ENCODE measurements at regions not wholly inside any gene's neighbourhood (a gene's known extent, or its start where the extent isn't known, plus 50 kb on each side); places are given as distances from the start of the nearest gene placed in this dataset. TPM values are rescaled to one million over a fixed set of nuclear protein-coding genes. Genes with fewer than 3 reads are reported as not detected.

- H3K9me3 ChIP-seq, result no peaks in the 10 kb centered on the region
- intact Hi-C loops (cut with DNase I; ENCODE audit: low total_unique reads), result no loop called here
- no peaks in the 10 kb centered on the region for H3K36me3 ChIP-seq
- no peak overlapping the region for H3K27ac ChIP-seq
- TF ChIP-seq CTCF (IDR thresholded peaks at IDR 0.05) (no peak), POLR2A (IDR thresholded peaks at IDR 0.05) (no peak)
- no peaks in the 10 kb centered on the region for H3K4me1 ChIP-seq
- no peak for DNase-seq
- H3K4me3 ChIP-seq, result no peak overlapping the region
- H3K27me3 ChIP-seq, result peaks cover 3 to 16% of the 10 kb centered on the region in 2 donors
Measured at GRCh38 chr11:43626798-43627197, 53.7 kb upstream of the HSD17B12 start.

MicroRNAs in the stretch of these regions (microRNA counts, 767-probe panel; counts per million panel counts)
- microRNA hsa-miR-129-2-3p (0 to 1,255 counts per million in 2 donors), microRNA hsa-miR-129-5p (0 counts per million in 2 donors), microRNA hsa-miR-670 (0 counts per million in 2 donors)

Small RNAs in the stretch of these regions (microRNA-seq; reads per million reads assigned to microRNA genes)
- gene MIR129-2 (ENCODE audit: borderline microRNAs expressed, borderline replicate concordance) (not detected), gene MIR670 (ENCODE audit: borderline microRNAs expressed, borderline replicate concordance) (not detected)

Small RNAs in the stretch of these regions (small RNA-seq; reads per million reads assigned to genes)
- not detected for gene MIR129-2
- gene MIR670, result not detected
